H7 (cell line): ENCODE measurements at regions not wholly inside any gene's neighbourhood (a gene's known extent, or its start where the extent isn't known, plus 50 kb on each side); places are given as distances from the start of the nearest gene placed in this dataset.
"Not testable (repeated sequence)": the region's sequence is repeated elsewhere in the genome, so short reads cannot be mapped to it uniquely, and the experiment has no call there.

ENCODE experiments used
- DNase-seq: peaks from one replicate; pipeline ENCODE4 v3.0.0; 2012
- H3K27me3 ChIP-seq: 2 replicates; pipeline ENCODE4 v1.6.0; 2011; ENCODE audit warnings: mild to moderate bottlenecking, low read length; ENCODE audit not compliant: control insufficient read depth, insufficient read depth
- H3K36me3 ChIP-seq: replicated peaks from 2 replicates; pipeline ENCODE4 v1.5.1; 2011; ENCODE audit warnings: low read length; ENCODE audit not compliant: control insufficient read depth, insufficient read depth
- H3K4me3 ChIP-seq: 2 replicates; pipeline ENCODE4 v1.5.1; 2011; ENCODE audit warnings: low read depth, mild to moderate bottlenecking, control low read depth, low read length, moderate library complexity; ENCODE audit not compliant: insufficient read depth

- not testable (repeated sequence) for H3K4me3 ChIP-seq, DNase-seq, H3K36me3 ChIP-seq
- H3K27me3 ChIP-seq, result peaks cover 35% of the 10 kb centered on the region
Measured at GRCh38 chr9:62880453-62880852, 1690.6 kb downstream of the SPATA31A7 start.

GRCh38 chr9:62880971-62881370, 1691.1 kb downstream of the SPATA31A7 start:
- DNase-seq, H3K36me3 ChIP-seq, H3K4me3 ChIP-seq: not testable (repeated sequence)
- peaks cover 30% of the 10 kb centered on the region for H3K27me3 ChIP-seq

- not testable (repeated sequence) for DNase-seq, H3K4me3 ChIP-seq, H3K36me3 ChIP-seq
- H3K27me3 ChIP-seq, result peaks cover 24% of the 10 kb centered on the region
Measured at GRCh38 chr9:62881811-62882210, 1692.0 kb downstream of the SPATA31A7 start.

- DNase-seq, H3K36me3 ChIP-seq: not testable (repeated sequence)
Measured at GRCh38 chr9:62882717-62883116, 1692.9 kb downstream of the SPATA31A7 start.

GRCh38 chr9:62896692-62897091, 1706.9 kb downstream of the SPATA31A7 start:
- DNase-seq, H3K4me3 ChIP-seq, H3K27me3 ChIP-seq, H3K36me3 ChIP-seq: not testable (repeated sequence)

More at GRCh38 chr9:62882717-62883116, 1692.9 kb downstream of the SPATA31A7 start:
- peaks cover 19% of the 10 kb centered on the region for H3K27me3 ChIP-seq
- H3K4me3 ChIP-seq, result not testable (repeated sequence)

GRCh38 chr9:62897411-62898225, 1707.8 kb downstream of the SPATA31A7 start:
- not testable (repeated sequence) for DNase-seq, H3K27me3 ChIP-seq, H3K36me3 ChIP-seq
- peak overlapping the region; percentile 42 for H3K4me3 ChIP-seq

GRCh38 chr9:62899666-62900065, 1709.8 kb downstream of the SPATA31A7 start:
- not testable (repeated sequence) for H3K4me3 ChIP-seq, H3K27me3 ChIP-seq, H3K36me3 ChIP-seq, DNase-seq

GRCh38 chr9:62904061-62904460, 1714.2 kb downstream of the SPATA31A7 start:
- DNase-seq, H3K36me3 ChIP-seq, H3K4me3 ChIP-seq, H3K27me3 ChIP-seq: not testable (repeated sequence)

- not testable (repeated sequence) for DNase-seq
Measured at GRCh38 chr9:62905722-62906121, 1715.9 kb downstream of the SPATA31A7 start.

GRCh38 chr9:62907866-62908265, 1718.0 kb downstream of the SPATA31A7 start:
- not testable (repeated sequence) for DNase-seq, H3K36me3 ChIP-seq, H3K4me3 ChIP-seq, H3K27me3 ChIP-seq

More at GRCh38 chr9:62905722-62906121, 1715.9 kb downstream of the SPATA31A7 start:
- not testable (repeated sequence) for H3K27me3 ChIP-seq, H3K4me3 ChIP-seq, H3K36me3 ChIP-seq

- not testable (repeated sequence) for H3K27me3 ChIP-seq, H3K36me3 ChIP-seq, DNase-seq, H3K4me3 ChIP-seq
Measured at GRCh38 chr9:62908271-62908670, 1718.4 kb downstream of the SPATA31A7 start.

GRCh38 chr9:62909447-62909846, 1719.6 kb downstream of the SPATA31A7 start:
- not testable (repeated sequence) for H3K27me3 ChIP-seq, DNase-seq

GRCh38 chr9:62912278-62912677, 1722.4 kb downstream of the SPATA31A7 start:
- H3K4me3 ChIP-seq, DNase-seq, H3K27me3 ChIP-seq: not testable (repeated sequence)

More at GRCh38 chr9:62909447-62909846, 1719.6 kb downstream of the SPATA31A7 start:
- H3K4me3 ChIP-seq, H3K36me3 ChIP-seq: not testable (repeated sequence)

GRCh38 chr9:62915168-62915567, 1725.3 kb downstream of the SPATA31A7 start:
- DNase-seq, H3K27me3 ChIP-seq, H3K4me3 ChIP-seq, H3K36me3 ChIP-seq: not testable (repeated sequence)

More at GRCh38 chr9:62912278-62912677, 1722.4 kb downstream of the SPATA31A7 start:
- H3K36me3 ChIP-seq, result not testable (repeated sequence)

- not testable (repeated sequence) for H3K36me3 ChIP-seq, H3K27me3 ChIP-seq, H3K4me3 ChIP-seq, DNase-seq
Measured at GRCh38 chr9:62915661-62916060, 1725.8 kb downstream of the SPATA31A7 start.
